ENCODE measurements at regions not wholly inside any gene's neighbourhood (a gene's known extent, or its start where the extent isn't known, plus 50 kb on each side); places are given as distances from the start of the nearest gene placed in this dataset.
A peak's percentile ranks its signal among the peaks of the same experiment; 100 is the strongest.

- peak in 3 of 11 donors; percentile 4 to 9 (median 6) for DNase-seq (ENCODE audit: extremely low read depth in 1 of 11, low read depth in 9 of 11, low spot score in 4 of 11)
Measured at GRCh38 chr10:62899311-62899710, 83.1 kb upstream of the EGR2 start.

GRCh38 chr10:62895063-62895462 is 78.9 kb upstream of the EGR2 start:
- DNase-seq (ENCODE audit: extremely low read depth in 1 of 11, low read depth in 9 of 11, low spot score in 4 of 11), result no peak

GRCh38 chr10:62894156-62894555 is 78.0 kb upstream of the EGR2 start:
- DNase-seq (ENCODE audit: extremely low read depth in 1 of 11, low read depth in 9 of 11, low spot score in 4 of 11), result no peak

- no peak for DNase-seq (ENCODE audit: extremely low read depth in 1 of 11, low read depth in 9 of 11, low spot score in 4 of 11)
Measured at GRCh38 chr10:62893036-62893435, 76.9 kb upstream of the EGR2 start.

- DNase-seq (ENCODE audit: extremely low read depth in 1 of 11, low read depth in 9 of 11, low spot score in 4 of 11), result no peak
Measured at GRCh38 chr10:62890395-62890794, 74.2 kb upstream of the EGR2 start.

- no peak for DNase-seq (ENCODE audit: extremely low read depth in 1 of 11, low read depth in 9 of 11, low spot score in 4 of 11)
Measured at GRCh38 chr10:62887642-62888041, 71.5 kb upstream of the EGR2 start.

GRCh38 chr10:62885684-62886461 is 69.7 kb upstream of the EGR2 start:
- DNase-seq (ENCODE audit: extremely low read depth in 1 of 11, low read depth in 9 of 11, low spot score in 4 of 11), result no peak

GRCh38 chr10:62880162-62880561 is 64.0 kb upstream of the EGR2 start:
- DNase-seq (ENCODE audit: extremely low read depth in 1 of 11, low read depth in 9 of 11, low spot score in 4 of 11), result no peak

- DNase-seq (ENCODE audit: extremely low read depth in 1 of 11, low read depth in 9 of 11, low spot score in 4 of 11), result no peak
Measured at GRCh38 chr10:62873866-62874265, 57.7 kb upstream of the EGR2 start.

- no peak for DNase-seq (ENCODE audit: extremely low read depth in 1 of 11, low read depth in 9 of 11, low spot score in 4 of 11)
Measured at GRCh38 chr10:62870866-62871265, 54.7 kb upstream of the EGR2 start.

- DNase-seq (ENCODE audit: extremely low read depth in 1 of 11, low read depth in 9 of 11, low spot score in 4 of 11), result no peak
Measured at GRCh38 chr10:62869958-62870357, 53.8 kb upstream of the EGR2 start.

GRCh38 chr10:62866941-62867340 is 50.8 kb upstream of the EGR2 start:
- DNase-seq (ENCODE audit: extremely low read depth in 1 of 11, low read depth in 9 of 11, low spot score in 4 of 11), result no peak

GRCh38 chr10:62866451-62866850 is 50.3 kb upstream of the EGR2 start:
- DNase-seq (ENCODE audit: extremely low read depth in 1 of 11, low read depth in 9 of 11, low spot score in 4 of 11), result no peak

Data from renal cortex interstitium (tissue), 11 donors.